ENCODE measurements at regions not wholly inside any gene's neighbourhood (a gene's known extent, or its start where the extent isn't known, plus 50 kb on each side); places are given as distances from the start of the nearest gene placed in this dataset.

DNA sequence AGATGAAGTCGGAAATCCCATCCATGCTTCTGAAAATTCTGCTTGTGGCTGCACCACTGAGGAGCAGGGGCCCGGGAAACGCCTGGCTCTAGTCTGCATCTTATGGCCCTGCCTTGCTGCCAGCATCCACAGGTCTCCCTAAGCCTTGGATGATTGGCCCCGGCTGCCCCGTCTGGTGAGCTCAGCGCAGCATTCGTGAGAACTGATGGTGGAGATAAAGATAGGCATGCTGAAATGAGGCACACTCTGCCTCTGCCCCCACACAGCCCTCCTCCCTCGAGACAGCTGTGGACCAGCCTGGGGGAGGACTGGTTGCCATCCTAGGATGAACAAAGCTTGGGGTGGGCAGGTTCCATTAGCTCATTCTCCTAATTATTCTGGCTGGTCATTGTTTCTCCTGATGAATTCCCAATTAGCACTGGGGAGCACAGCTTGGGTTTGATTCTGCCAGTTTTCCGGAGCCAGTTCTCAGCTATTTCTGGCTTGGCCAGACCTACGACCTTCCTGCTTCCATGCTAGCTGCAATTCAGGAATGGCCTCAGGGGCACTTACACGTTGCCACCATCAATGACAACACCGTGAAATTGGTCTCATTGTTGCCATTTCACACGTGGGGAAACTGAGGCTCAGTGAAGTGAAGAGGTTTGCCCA, 62.8 kb upstream of the CPEB4 start:
- no CpG with 5 or more reads among the region's 13 CpGs for WGBS (ENCODE audit: extremely low coverage, insufficient read length, low lambda C conversion rate)
- Histone ChIP-seq H2BK20ac (ENCODE audit: low read depth, low read length, poor library complexity, severe bottlenecking) (no peak overlapping the region), H3K27me3 (ENCODE audit: insufficient read depth, low read length) (no peaks in the 10 kb centered on the region), H3K4ac (ENCODE audit: low read depth, low read length) (no peak overlapping the region), H2BK120ac (ENCODE audit: low read depth, low read length, poor library complexity, severe bottlenecking) (no peak overlapping the region), H3K23ac (ENCODE audit: insufficient read length, low read depth, low read length) (no peak overlapping the region), H4K5ac (ENCODE audit: insufficient read length, low read depth, low read length) (no peak overlapping the region), H3T11ph (ENCODE audit: low read length) (no peak overlapping the region), H2AK5ac (ENCODE audit: insufficient read length, low read length) (no peak overlapping the region), H2BK5ac (ENCODE audit: insufficient read length, low read length) (no peak overlapping the region), H2BK12ac (ENCODE audit: insufficient read length, low read depth, low read length) (no peak overlapping the region), H3K4me1 (ENCODE audit: insufficient read depth, low read length) (peaks cover 14% of the 10 kb centered on the region; the same call in 1 of the 2 replicates), H4K91ac (ENCODE audit: insufficient read length, low read depth, low read length) (no peak overlapping the region), H3K56ac (ENCODE audit: insufficient read length, low read depth, low read length) (no peak overlapping the region), H3K9me3 (ENCODE audit: control insufficient read depth, low read depth, low read length) (no peaks in the 10 kb centered on the region), H2AFZ (ENCODE audit: low read length) (no peak overlapping the region), H2BK15ac (ENCODE audit: low read depth, low read length) (no peak overlapping the region), H3K23me2 (ENCODE audit: insufficient read length, low read depth, low read length, poor library complexity, severe bottlenecking) (no peaks in the 10 kb centered on the region), H4K20me1 (ENCODE audit: control insufficient read depth, insufficient read depth, insufficient read length) (no peaks in the 10 kb centered on the region), H3K14ac (ENCODE audit: insufficient read depth, low read length) (no peak overlapping the region; the same call in 1 of the 2 replicates), H3K4me2 (ENCODE audit: insufficient read depth, insufficient read length, low read length) (no peak overlapping the region), H3K18ac (ENCODE audit: insufficient read length, low read depth, low read length) (no peak overlapping the region), H3K79me2 (ENCODE audit: insufficient read depth, low read length) (no peaks in the 10 kb centered on the region), H4K8ac (replicated peaks; ENCODE audit: insufficient read length, low read depth, low read length) (no peak overlapping the region), H3K9ac (ENCODE audit: extremely low read depth, insufficient read length, low read length) (no peak overlapping the region), H3K27ac (ENCODE audit: insufficient read length, low read depth, low read length) (no peak overlapping the region), H3K79me1 (ENCODE audit: insufficient read depth, low read depth, low read length, poor library complexity, severe bottlenecking) (no peaks in the 10 kb centered on the region)
- Mint-ChIP-seq H3K4me1 (peaks cover 23 to 33% of the 10 kb centered on the region in 2 experiments), H3K9me3 (peaks cover 6 to 9% of the 10 kb centered on the region in 2 experiments; a peak in 4 of 5 replicates), H3K27ac (no peak overlapping the region), H3K4me3 (no peak overlapping the region), H3K36me3 (ENCODE audit: insufficient read depth in 1 of 3, low read depth in 3 of 3) (peaks cover 2 to 7% (median 3%) of the 10 kb centered on the region in 3 experiments; a peak in 4 of 7 replicates), H3K27me3 (ENCODE audit: low read depth) (peaks cover 1% of the 10 kb centered on the region; the same call in 1 of the 2 replicates)
- TF ChIP-seq, protein P1, sequence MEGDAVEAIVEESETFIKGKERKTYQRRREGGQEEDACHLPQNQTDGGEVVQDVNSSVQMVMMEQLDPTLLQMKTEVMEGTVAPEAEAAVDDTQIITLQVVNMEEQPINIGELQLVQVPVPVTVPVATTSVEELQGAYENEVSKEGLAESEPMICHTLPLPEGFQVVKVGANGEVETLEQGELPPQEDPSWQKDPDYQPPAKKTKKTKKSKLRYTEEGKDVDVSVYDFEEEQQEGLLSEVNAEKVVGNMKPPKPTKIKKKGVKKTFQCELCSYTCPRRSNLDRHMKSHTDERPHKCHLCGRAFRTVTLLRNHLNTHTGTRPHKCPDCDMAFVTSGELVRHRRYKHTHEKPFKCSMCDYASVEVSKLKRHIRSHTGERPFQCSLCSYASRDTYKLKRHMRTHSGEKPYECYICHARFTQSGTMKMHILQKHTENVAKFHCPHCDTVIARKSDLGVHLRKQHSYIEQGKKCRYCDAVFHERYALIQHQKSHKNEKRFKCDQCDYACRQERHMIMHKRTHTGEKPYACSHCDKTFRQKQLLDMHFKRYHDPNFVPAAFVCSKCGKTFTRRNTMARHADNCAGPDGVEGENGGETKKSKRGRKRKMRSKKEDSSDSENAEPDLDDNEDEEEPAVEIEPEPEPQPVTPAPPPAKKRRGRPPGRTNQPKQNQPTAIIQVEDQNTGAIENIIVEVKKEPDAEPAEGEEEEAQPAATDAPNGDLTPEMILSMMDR (conservative IDR thresholded peaks at IDR 0.05): no peak
- DNase-seq: no peak

Measured in H9 (cell line).